ENCODE measurements at regions not wholly inside any gene's neighbourhood (a gene's known extent, or its start where the extent isn't known, plus 50 kb on each side); places are given as distances from the start of the nearest gene placed in this dataset.
"Not testable (repeated sequence)": the region's sequence is repeated elsewhere in the genome, so short reads cannot be mapped to it uniquely, and the experiment has no call there.

GRCh38 chr1:121546830-121547591 is 362.2 kb downstream of the SRGAP2C start:
- no peak overlapping the region for H3K4me3 ChIP-seq (ENCODE audit: low read length)
- no peaks in the 10 kb centered on the region for H3K27me3 ChIP-seq (ENCODE audit: control insufficient read depth, insufficient read depth, low read length)
- no peak overlapping the region for H3K9ac ChIP-seq (ENCODE audit: low read length)
- no peaks in the 10 kb centered on the region for H3K9me3 ChIP-seq (ENCODE audit: control insufficient read depth, low read depth, low read length)
- no peaks in the 10 kb centered on the region for H3K4me1 ChIP-seq (ENCODE audit: control insufficient read depth, low read depth, low read length)
- H3K36me3 ChIP-seq (ENCODE audit: control insufficient read depth, low read depth, low read length) = no peaks in the 10 kb centered on the region
- no peak overlapping the region for H3K27ac ChIP-seq (ENCODE audit: low read length)

- not testable (repeated sequence) for H3K27me3 ChIP-seq (ENCODE audit: control insufficient read depth, insufficient read depth, low read length); H3K4me1 ChIP-seq (ENCODE audit: control insufficient read depth, low read depth, low read length); H3K9me3 ChIP-seq (ENCODE audit: control insufficient read depth, low read depth, low read length); H3K27ac ChIP-seq (ENCODE audit: low read length); H3K4me3 ChIP-seq (ENCODE audit: low read length); H3K36me3 ChIP-seq (ENCODE audit: control insufficient read depth, low read depth, low read length); H3K9ac ChIP-seq (ENCODE audit: low read length)
These were observed 363.0 kb downstream of the SRGAP2C start for GRCh38 chr1:121547726-121548125.

GRCh38 chr1:121550817-121551216 is 366.0 kb downstream of the SRGAP2C start:
- not testable (repeated sequence) for H3K4me1 ChIP-seq (ENCODE audit: control insufficient read depth, low read depth, low read length); H3K9me3 ChIP-seq (ENCODE audit: control insufficient read depth, low read depth, low read length); H3K9ac ChIP-seq (ENCODE audit: low read length); H3K4me3 ChIP-seq (ENCODE audit: low read length); H3K27ac ChIP-seq (ENCODE audit: low read length); H3K36me3 ChIP-seq (ENCODE audit: control insufficient read depth, low read depth, low read length); H3K27me3 ChIP-seq (ENCODE audit: control insufficient read depth, insufficient read depth, low read length)

DNA sequence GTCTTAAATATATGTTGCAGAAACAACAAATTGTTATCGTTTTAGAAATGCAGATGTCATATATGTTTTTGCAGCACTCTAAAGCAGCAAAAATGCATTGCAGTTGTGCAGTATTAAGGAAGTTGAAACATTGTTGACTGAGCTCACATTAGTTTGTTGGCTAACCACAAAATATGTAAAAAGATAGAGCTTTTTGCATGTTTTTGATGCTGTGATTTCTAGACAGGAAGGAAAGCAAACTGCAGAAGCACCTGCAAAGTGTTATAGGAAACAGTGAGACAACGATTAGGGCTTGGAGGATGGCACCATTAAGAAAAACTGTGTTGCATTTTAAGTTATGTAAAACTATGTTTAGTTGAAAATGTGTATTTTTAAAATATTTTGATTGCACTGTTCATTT is 366.7 kb downstream of the SRGAP2C start:
- H3K36me3 ChIP-seq (ENCODE audit: control insufficient read depth, low read depth, low read length); H3K27me3 ChIP-seq (ENCODE audit: control insufficient read depth, insufficient read depth, low read length); H3K27ac ChIP-seq (ENCODE audit: low read length); H3K4me3 ChIP-seq (ENCODE audit: low read length); H3K9me3 ChIP-seq (ENCODE audit: control insufficient read depth, low read depth, low read length); H3K9ac ChIP-seq (ENCODE audit: low read length): not testable (repeated sequence)
- H3K4me1 ChIP-seq (ENCODE audit: control insufficient read depth, low read depth, low read length) = peaks cover 13% of the 10 kb centered on the region

GRCh38 chr1:121556560-121556959 is 371.8 kb downstream of the SRGAP2C start:
- H3K27ac ChIP-seq (ENCODE audit: low read length); H3K36me3 ChIP-seq (ENCODE audit: control insufficient read depth, low read depth, low read length); H3K4me3 ChIP-seq (ENCODE audit: low read length); H3K9me3 ChIP-seq (ENCODE audit: control insufficient read depth, low read depth, low read length); H3K27me3 ChIP-seq (ENCODE audit: control insufficient read depth, insufficient read depth, low read length); H3K9ac ChIP-seq (ENCODE audit: low read length): not testable (repeated sequence)
- peaks cover 27% of the 10 kb centered on the region for H3K4me1 ChIP-seq (ENCODE audit: control insufficient read depth, low read depth, low read length)

DNA sequence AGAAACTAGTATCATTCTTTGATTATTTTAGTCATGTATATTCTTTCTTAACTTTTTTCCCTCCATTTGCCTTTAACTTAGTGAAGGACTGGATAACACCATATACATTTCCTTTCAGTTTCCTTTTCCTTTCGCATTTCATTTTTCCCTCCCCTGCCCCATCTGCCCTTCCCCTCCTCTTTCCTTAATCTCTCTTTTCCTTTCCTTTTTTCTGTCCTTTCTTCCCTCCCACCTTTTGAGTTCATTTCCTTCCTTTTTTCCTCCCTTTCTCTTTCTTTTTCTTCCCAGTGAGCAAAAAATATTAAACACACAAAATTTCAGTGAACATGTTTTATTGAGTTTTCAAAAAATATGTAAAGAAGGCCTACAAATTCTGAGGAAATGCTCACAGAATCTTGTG is 373.3 kb downstream of the SRGAP2C start:
- H3K9ac ChIP-seq (ENCODE audit: low read length); H3K27me3 ChIP-seq (ENCODE audit: control insufficient read depth, insufficient read depth, low read length); H3K36me3 ChIP-seq (ENCODE audit: control insufficient read depth, low read depth, low read length); H3K4me3 ChIP-seq (ENCODE audit: low read length); H3K9me3 ChIP-seq (ENCODE audit: control insufficient read depth, low read depth, low read length): not testable (repeated sequence)
- H3K4me1 ChIP-seq (ENCODE audit: control insufficient read depth, low read depth, low read length) = peaks cover 27% of the 10 kb centered on the region
- H3K27ac ChIP-seq (ENCODE audit: low read length) = peak overlapping the region; percentile 83

DNA sequence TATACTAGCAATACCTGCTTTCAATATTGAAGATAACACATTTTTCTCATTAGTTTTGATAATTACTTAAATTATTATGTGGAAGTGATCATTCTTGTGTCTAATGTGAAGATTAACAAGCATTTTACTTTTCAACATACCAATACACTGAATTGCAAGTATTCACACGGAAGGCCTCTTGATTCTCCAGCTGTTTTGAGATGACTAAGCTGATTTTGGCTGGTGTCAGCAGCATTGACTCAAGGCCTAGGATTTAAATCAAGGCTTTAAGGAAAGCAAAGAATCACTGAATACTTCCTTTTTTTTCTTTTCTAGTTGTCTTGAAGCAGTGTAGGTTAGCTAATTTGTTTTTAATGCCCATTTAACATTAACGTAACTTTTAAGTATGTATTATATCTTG is 373.7 kb downstream of the SRGAP2C start:
- Histone ChIP-seq H3K27ac (ENCODE audit: low read length) (peak overlapping the region; percentile 83), H3K36me3 (ENCODE audit: control insufficient read depth, low read depth, low read length) (no peaks in the 10 kb centered on the region), H3K9ac (ENCODE audit: low read length) (no peak overlapping the region), H3K4me3 (ENCODE audit: low read length) (no peak overlapping the region), H3K27me3 (ENCODE audit: control insufficient read depth, insufficient read depth, low read length) (no peaks in the 10 kb centered on the region), H3K4me1 (ENCODE audit: control insufficient read depth, low read depth, low read length) (peaks cover 27% of the 10 kb centered on the region), H3K9me3 (ENCODE audit: control insufficient read depth, low read depth, low read length) (no peaks in the 10 kb centered on the region)

- Histone ChIP-seq H3K27me3 (ENCODE audit: control insufficient read depth, insufficient read depth, low read length) (no peaks in the 10 kb centered on the region), H3K4me3 (ENCODE audit: low read length) (no peak overlapping the region), H3K9ac (ENCODE audit: low read length) (no peak overlapping the region), H3K9me3 (ENCODE audit: control insufficient read depth, low read depth, low read length) (no peaks in the 10 kb centered on the region), H3K27ac (ENCODE audit: low read length) (no peak overlapping the region), H3K36me3 (ENCODE audit: control insufficient read depth, low read depth, low read length) (no peaks in the 10 kb centered on the region), H3K4me1 (ENCODE audit: control insufficient read depth, low read depth, low read length) (peaks cover 6% of the 10 kb centered on the region)
These were observed 381.6 kb downstream of the SRGAP2C start for GRCh38 chr1:121566346-121566745.

DNA sequence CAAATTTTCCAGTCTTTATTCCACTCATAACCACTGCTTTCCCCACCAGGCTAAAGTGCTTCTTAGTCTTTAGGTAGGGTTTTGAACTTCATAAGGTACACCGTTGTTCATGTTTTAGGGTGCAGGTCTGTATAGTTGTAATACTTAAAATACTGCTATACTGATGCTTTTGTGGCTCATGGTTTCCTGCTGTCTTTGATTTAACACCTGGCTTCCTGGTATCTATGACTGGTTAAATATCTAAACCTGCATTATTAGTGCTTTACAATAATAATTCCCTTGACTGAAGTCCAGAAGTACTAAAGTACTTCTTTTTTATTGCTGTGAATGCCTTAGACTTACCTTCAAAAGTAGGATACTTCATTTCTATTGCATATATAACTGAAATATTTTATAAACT is 384.7 kb downstream of the SRGAP2C start:
- H3K9ac ChIP-seq (ENCODE audit: low read length) = no peak overlapping the region
- peaks cover 6% of the 10 kb centered on the region for H3K4me1 ChIP-seq (ENCODE audit: control insufficient read depth, low read depth, low read length)
- no peaks in the 10 kb centered on the region for H3K36me3 ChIP-seq (ENCODE audit: control insufficient read depth, low read depth, low read length)
- H3K27ac ChIP-seq (ENCODE audit: low read length) = no peak overlapping the region
- H3K27me3 ChIP-seq (ENCODE audit: control insufficient read depth, insufficient read depth, low read length) = no peaks in the 10 kb centered on the region
- no peak overlapping the region for H3K4me3 ChIP-seq (ENCODE audit: low read length)
- H3K9me3 ChIP-seq (ENCODE audit: control insufficient read depth, low read depth, low read length) = no peaks in the 10 kb centered on the region

DNA sequence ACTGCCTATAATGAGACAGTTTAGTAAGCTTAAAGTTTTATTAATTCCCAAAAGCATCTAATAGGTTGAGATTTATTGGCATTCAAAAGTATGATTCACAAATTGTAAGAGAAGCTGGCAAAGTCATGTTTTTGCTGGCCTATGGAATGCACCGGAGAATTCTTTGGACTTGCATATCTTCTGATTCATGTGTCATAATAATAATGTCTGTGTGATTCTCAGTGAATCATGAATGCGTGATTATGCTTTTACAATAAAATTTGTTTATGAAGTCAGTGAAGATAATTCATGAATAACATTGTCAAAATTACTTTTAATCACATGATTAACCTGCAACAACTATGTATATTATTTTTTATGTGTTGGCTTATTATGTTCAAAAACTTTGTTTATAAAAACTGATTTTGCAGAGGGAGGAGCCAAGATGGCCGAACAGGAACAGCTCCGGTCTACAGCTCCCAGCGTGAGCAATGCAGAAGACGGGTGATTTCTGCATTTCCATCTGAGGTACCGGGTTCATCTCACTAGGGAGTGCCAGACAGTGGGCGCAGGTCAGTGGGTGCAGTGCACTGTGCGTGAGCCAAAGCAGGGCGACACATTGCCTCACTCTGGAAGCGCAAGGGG is 389.2 kb downstream of the SRGAP2C start:
- H3K27me3 ChIP-seq (ENCODE audit: control insufficient read depth, insufficient read depth, low read length); H3K4me3 ChIP-seq (ENCODE audit: low read length); H3K9ac ChIP-seq (ENCODE audit: low read length); H3K9me3 ChIP-seq (ENCODE audit: control insufficient read depth, low read depth, low read length); H3K27ac ChIP-seq (ENCODE audit: low read length); H3K36me3 ChIP-seq (ENCODE audit: control insufficient read depth, low read depth, low read length); H3K4me1 ChIP-seq (ENCODE audit: control insufficient read depth, low read depth, low read length): not testable (repeated sequence)

DNA sequence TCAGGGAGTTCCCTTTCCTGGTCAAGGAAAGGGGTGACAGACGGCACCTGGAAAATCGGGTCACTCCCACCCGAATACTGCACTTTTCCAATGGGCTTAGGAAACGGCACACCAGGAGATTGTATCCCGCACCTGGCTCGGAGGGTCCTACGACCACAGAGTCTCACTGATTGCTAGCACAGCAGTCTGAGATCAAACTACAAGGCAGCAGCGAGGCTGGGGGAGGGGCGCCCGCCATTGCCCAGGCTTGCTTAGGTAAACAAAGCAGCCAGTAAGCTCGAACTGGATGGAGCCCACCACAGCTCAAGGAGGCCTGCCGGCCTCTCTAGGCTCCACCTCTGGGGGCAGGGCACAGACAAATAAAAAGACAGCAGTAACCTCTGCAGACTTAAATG is 389.7 kb downstream of the SRGAP2C start:
- not testable (repeated sequence) for H3K27me3 ChIP-seq (ENCODE audit: control insufficient read depth, insufficient read depth, low read length); H3K9ac ChIP-seq (ENCODE audit: low read length); H3K9me3 ChIP-seq (ENCODE audit: control insufficient read depth, low read depth, low read length); H3K4me1 ChIP-seq (ENCODE audit: control insufficient read depth, low read depth, low read length); H3K36me3 ChIP-seq (ENCODE audit: control insufficient read depth, low read depth, low read length); H3K27ac ChIP-seq (ENCODE audit: low read length); H3K4me3 ChIP-seq (ENCODE audit: low read length)

GRCh38 chr1:121582898-121583297 is 398.1 kb downstream of the SRGAP2C start:
- peaks cover 12% of the 10 kb centered on the region for H3K4me1 ChIP-seq (ENCODE audit: control insufficient read depth, low read depth, low read length)
- H3K27ac ChIP-seq (ENCODE audit: low read length); H3K9ac ChIP-seq (ENCODE audit: low read length); H3K4me3 ChIP-seq (ENCODE audit: low read length); H3K27me3 ChIP-seq (ENCODE audit: control insufficient read depth, insufficient read depth, low read length); H3K36me3 ChIP-seq (ENCODE audit: control insufficient read depth, low read depth, low read length); H3K9me3 ChIP-seq (ENCODE audit: control insufficient read depth, low read depth, low read length): not testable (repeated sequence)

Data from iPS-18a (cell line).